HCT116 (cell line): ENCODE measurements at regions not wholly inside any gene's neighbourhood (a gene's known extent, or its start where the extent isn't known, plus 50 kb on each side); places are given as distances from the start of the nearest gene placed in this dataset.
"Not testable (repeated sequence)": the region's sequence is repeated elsewhere in the genome, so short reads cannot be mapped to it uniquely, and the experiment has no call there.

Source experiments
- ATAC-seq: fragments of 200-7000 bp; cut with Tn5 transposase; 2 replicates; pipeline ENCODE4 v1.9.1; 2020; ENCODE audit warnings: mild to moderate bottlenecking, moderate library complexity
- BruUV-seq: library from RNA; stranded (reverse); fragments of 400-500 nt; replicated peaks from 2 replicates; lab custom pipeline; 2021; lab: Mats Ljungman, UMichigan
- CTCF ChIA-PET: fragments of 300-600 bp; sonication (Branson Sonifier 250); formaldehyde crosslinking; loops from one replicate; lab custom pipeline; 2021; ENCODE audit warnings: antibody characterized with exemption; lab: Charles Lee
- POLR2A ChIA-PET: fragments of 300-600, 350-600 bp; sonication (Branson Sonifier 250); formaldehyde crosslinking; loops from one replicate; lab custom pipeline; 2021; ENCODE audit warnings: antibody characterized with exemption; lab: Charles Lee
- RAD21 ChIA-PET, 2 experiments: fragments of 300-600 bp; sonication (Branson Sonifier 250); formaldehyde crosslinking; loops; one replicate each; lab custom pipeline; 2023; ENCODE audit warnings: low total read pairs in 2 of 2; ENCODE audit not compliant: uncharacterized antibody in 2 of 2, unreplicated experiment in 2 of 2, low non-redundant PET in 1 of 2; lab: Charles Lee
- DNase-seq: peaks from one replicate; pipeline ENCODE4 v3.0.0-alpha.2; 2010; ENCODE audit warnings: low read depth, low spot score
- H2AFZ ChIP-seq: fragments of 200-600 bp; shearing (Covaris generic), sonication (generic); 2 replicates; pipeline ENCODE4 v1.6.1; 2017; ENCODE audit warnings: low read depth, mixed run types, mixed read lengths, antibody characterized with exemption, low read length; ENCODE audit not compliant: poor library complexity, severe bottlenecking
- H3K27ac ChIP-seq: 2 replicates; pipeline ENCODE4 v1.5.1; 2012; ENCODE audit warnings: low read depth, low read length
- H3K27me3 ChIP-seq: fragments of 200-600 bp; sonication (generic); 2 replicates; pipeline ENCODE4 v1.6.1; 2016; ENCODE audit warnings: mixed run types, low read length, mixed read lengths; ENCODE audit not compliant: insufficient read depth
- H3K36me3 ChIP-seq, 2 experiments: fragments of 200-500 bp in 1 of 2; fragments of 200-600 bp in 1 of 2; sonication (Bioruptor generic) in 1 of 2; sonication (generic) in 1 of 2; 2 replicates each; pipeline versions ENCODE4 v1.5.1 to v1.6.1; 2014 to 2016; ENCODE audit warnings: low read length in 2 of 2, inconsistent platforms in 1 of 2, mixed read lengths in 1 of 2, mixed run types in 1 of 2; ENCODE audit not compliant: insufficient read depth in 2 of 2, control insufficient read depth in 1 of 2
- H3K4me1 ChIP-seq, 2 experiments: fragments of 200-600 bp in 1 of 2; sonication (generic) in 1 of 2; 2 replicates each; pipeline versions ENCODE4 v1.5.1 to v1.6.1; 2012 to 2017; ENCODE audit warnings: low read length in 2 of 2, inconsistent platforms in 1 of 2, mild to moderate bottlenecking in 1 of 2, mixed read lengths in 1 of 2, mixed run types in 1 of 2, moderate library complexity in 1 of 2; ENCODE audit not compliant: insufficient read depth in 2 of 2, control insufficient read depth in 1 of 2
- H3K4me2 ChIP-seq: fragments of 200-600 bp; sonication (generic); 2 replicates; pipeline ENCODE4 v1.6.1; 2017; ENCODE audit warnings: mixed run types, low read length, mixed read lengths
- H3K4me3 ChIP-seq, 2 experiments: fragments of 200-600 bp in 1 of 2; sonication (generic) in 1 of 2; replicated peaks in 1 of 2; 2 replicates each; pipeline ENCODE4 v1.5.1; 2011 to 2016; ENCODE audit warnings: low read length in 2 of 2, control low read depth in 1 of 2, low read depth in 1 of 2, mild to moderate bottlenecking in 1 of 2, mixed read lengths in 1 of 2, mixed run types in 1 of 2
- H3K79me2 ChIP-seq: fragments of 200-600 bp; sonication (generic); 2 replicates; pipeline ENCODE4 v1.6.1; 2017; ENCODE audit warnings: mild to moderate bottlenecking, mixed run types, low read length, moderate library complexity, mixed read lengths; ENCODE audit not compliant: insufficient read depth
- H3K9ac ChIP-seq: fragments of 200-600 bp; sonication (generic); 2 replicates; pipeline ENCODE4 v1.6.1; 2016; ENCODE audit warnings: low read length, mixed read lengths
- H3K9me2 ChIP-seq: fragments of 200-600 bp; sonication (generic), shearing (Covaris generic); 2 replicates; pipeline ENCODE4 v1.6.1; 2017; ENCODE audit warnings: mixed run types, mild to moderate bottlenecking, moderate library complexity; ENCODE audit not compliant: insufficient read depth
- H3K9me3 ChIP-seq, 2 experiments: fragments of 200-500 bp in 1 of 2; fragments of 200-600 bp in 1 of 2; sonication (Bioruptor generic) in 1 of 2; sonication (generic) in 1 of 2; 2 replicates each; pipeline ENCODE4 v1.6.1; 2014 to 2017; ENCODE audit warnings: low read length in 2 of 2, mixed read lengths in 2 of 2, inconsistent platforms in 1 of 2, low read depth in 1 of 2, mild to moderate bottlenecking in 1 of 2, mixed run types in 1 of 2, moderate library complexity in 1 of 2; ENCODE audit not compliant: control insufficient read depth in 1 of 2, insufficient read depth in 1 of 2
- H4K20me1 ChIP-seq: fragments of 200-600 bp; sonication (generic), shearing (Covaris generic); 2 replicates; pipeline ENCODE4 v1.6.1; 2017; ENCODE audit warnings: mixed run types, mild to moderate bottlenecking, moderate library complexity; ENCODE audit not compliant: insufficient read depth
- CTCF ChIP-seq, 3 experiments: fragments of 200-600 bp in 1 of 3; sonication (generic) in 1 of 3; IDR thresholded peaks in 2 of 3; conservative IDR thresholded peaks in 1 of 3; 2 replicates each; pipeline ENCODE4 v1.5.1; 2012 to 2017; ENCODE audit warnings: low read depth in 2 of 3, low read length in 2 of 3, antibody characterized with exemption in 1 of 3, borderline replicate concordance in 1 of 3, control low read depth in 1 of 3, mild to moderate bottlenecking in 1 of 3, mixed read lengths in 1 of 3, mixed run types in 1 of 3, moderate library complexity in 1 of 3; ENCODE audit not compliant: insufficient read depth in 1 of 3
- EGR1 ChIP-seq: IDR thresholded peaks from 2 replicates; pipeline ENCODE4 v1.6.1; 2012; ENCODE audit warnings: low read depth
- FOSL1 ChIP-seq: IDR thresholded peaks from 2 replicates; pipeline ENCODE4 v1.6.1; 2012; ENCODE audit warnings: low read depth
- SIN3A ChIP-seq: IDR thresholded peaks from 2 replicates; pipeline ENCODE4 v1.6.1; 2012; ENCODE audit warnings: low read depth
- SRF ChIP-seq: IDR thresholded peaks from 2 replicates; pipeline ENCODE4 v1.6.1; 2012; ENCODE audit warnings: low read depth
- TCF7L2 ChIP-seq: IDR thresholded peaks from 2 replicates; pipeline ENCODE4 v1.7.0; 2011; ENCODE audit warnings: borderline replicate concordance, inconsistent platforms; ENCODE audit not compliant: insufficient read depth, insufficient read length; ENCODE audit errors: extremely low read depth
- ZBTB33 ChIP-seq: IDR thresholded peaks from 2 replicates; pipeline ENCODE4 v1.6.1; 2011; ENCODE audit warnings: mild to moderate bottlenecking, low read length, moderate library complexity; ENCODE audit not compliant: insufficient replicate concordance; ENCODE audit errors: extremely low read depth
- intact Hi-C: fragments of 100-400 bp; cut with micrococcal nuclease; formaldehyde crosslinking; loops from 2 replicates; pipeline ENCODE4 v1.10.0; 2022
- TF ChIP-seq, protein P1 (sequence below): IDR thresholded peaks from 2 replicates; pipeline ENCODE4 v1.6.1; 2012; ENCODE audit warnings: low read depth

DNA sequence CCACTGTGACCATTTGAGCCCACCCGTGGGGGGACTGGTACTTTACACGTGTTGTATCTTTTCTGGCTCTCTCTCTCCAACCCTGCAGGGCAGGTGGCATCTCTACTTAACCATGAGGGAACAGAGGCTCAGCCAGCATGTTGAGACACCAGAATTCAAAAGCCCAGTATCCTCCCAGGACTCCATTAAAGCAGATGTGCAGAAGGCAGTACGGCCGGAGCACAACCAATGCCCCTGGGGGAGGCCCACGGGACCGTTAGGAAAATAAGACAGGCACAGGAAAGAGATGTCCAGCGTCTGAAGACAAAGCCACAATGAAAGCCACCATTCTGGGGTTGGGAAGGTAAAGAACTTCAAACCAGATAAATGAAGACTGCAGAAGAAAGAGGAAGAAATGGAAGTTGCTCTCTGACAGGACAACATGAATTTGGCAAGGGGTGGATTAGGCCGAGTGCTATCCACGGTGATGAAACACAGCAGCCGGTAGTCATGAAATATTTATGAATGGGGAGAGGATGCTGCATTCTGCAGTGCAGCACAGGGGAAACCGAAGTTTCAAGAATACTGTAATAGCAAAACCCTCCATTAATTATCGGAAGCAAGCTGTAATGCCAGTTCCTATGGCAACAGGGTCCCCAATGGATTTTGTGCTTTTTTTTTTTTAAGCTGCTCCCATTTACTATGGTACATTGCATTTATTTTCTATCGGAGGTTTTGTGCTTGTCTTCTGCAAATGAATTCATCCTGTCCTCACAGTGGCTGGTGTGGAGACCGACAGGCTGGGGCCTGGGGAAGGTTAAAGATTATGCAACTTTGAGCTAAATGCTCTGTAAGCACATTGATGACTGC, 179.4 kb downstream of the NRN1 start:
- H3K27ac ChIP-seq = no peak overlapping the region
- H3K9me2 ChIP-seq = no peaks in the 10 kb centered on the region
- RAD21 ChIA-PET = no interaction called here
- no peak overlapping the region for H2AFZ ChIP-seq
- DNase-seq (no peak), ATAC-seq (no peak)
- intact Hi-C loops = no loop called here
- no peak for TF ChIP-seq CTCF (IDR thresholded peaks at IDR 0.05 in 2 of 3, conservative IDR thresholded peaks at IDR 0.05 in 1 of 3; ENCODE audit: borderline replicate concordance in 1 of 3, insufficient read depth in 1 of 3, low read depth in 2 of 3, low read length in 2 of 3)
- no peak for TF ChIP-seq EGR1
- TF ChIP-seq ZBTB33 = no peak
- TF ChIP-seq FOSL1 = no peak
- TF ChIP-seq SRF = no peak
- no peak for TF ChIP-seq SIN3A
- no peak for TF ChIP-seq TCF7L2
- TF ChIP-seq, protein P1, sequence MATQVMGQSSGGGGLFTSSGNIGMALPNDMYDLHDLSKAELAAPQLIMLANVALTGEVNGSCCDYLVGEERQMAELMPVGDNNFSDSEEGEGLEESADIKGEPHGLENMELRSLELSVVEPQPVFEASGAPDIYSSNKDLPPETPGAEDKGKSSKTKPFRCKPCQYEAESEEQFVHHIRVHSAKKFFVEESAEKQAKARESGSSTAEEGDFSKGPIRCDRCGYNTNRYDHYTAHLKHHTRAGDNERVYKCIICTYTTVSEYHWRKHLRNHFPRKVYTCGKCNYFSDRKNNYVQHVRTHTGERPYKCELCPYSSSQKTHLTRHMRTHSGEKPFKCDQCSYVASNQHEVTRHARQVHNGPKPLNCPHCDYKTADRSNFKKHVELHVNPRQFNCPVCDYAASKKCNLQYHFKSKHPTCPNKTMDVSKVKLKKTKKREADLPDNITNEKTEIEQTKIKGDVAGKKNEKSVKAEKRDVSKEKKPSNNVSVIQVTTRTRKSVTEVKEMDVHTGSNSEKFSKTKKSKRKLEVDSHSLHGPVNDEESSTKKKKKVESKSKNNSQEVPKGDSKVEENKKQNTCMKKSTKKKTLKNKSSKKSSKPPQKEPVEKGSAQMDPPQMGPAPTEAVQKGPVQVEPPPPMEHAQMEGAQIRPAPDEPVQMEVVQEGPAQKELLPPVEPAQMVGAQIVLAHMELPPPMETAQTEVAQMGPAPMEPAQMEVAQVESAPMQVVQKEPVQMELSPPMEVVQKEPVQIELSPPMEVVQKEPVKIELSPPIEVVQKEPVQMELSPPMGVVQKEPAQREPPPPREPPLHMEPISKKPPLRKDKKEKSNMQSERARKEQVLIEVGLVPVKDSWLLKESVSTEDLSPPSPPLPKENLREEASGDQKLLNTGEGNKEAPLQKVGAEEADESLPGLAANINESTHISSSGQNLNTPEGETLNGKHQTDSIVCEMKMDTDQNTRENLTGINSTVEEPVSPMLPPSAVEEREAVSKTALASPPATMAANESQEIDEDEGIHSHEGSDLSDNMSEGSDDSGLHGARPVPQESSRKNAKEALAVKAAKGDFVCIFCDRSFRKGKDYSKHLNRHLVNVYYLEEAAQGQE = no peak
- no peaks in the 10 kb centered on the region for H3K9me3 ChIP-seq
- no peak overlapping the region for H3K9ac ChIP-seq
- POLR2A ChIA-PET = no interaction called here
- H3K79me2 ChIP-seq = no peaks in the 10 kb centered on the region
- no peaks in the 10 kb centered on the region for H4K20me1 ChIP-seq
- no TSS peak for BruUV-seq
- H3K4me3 ChIP-seq = no peak overlapping the region
- no peak overlapping the region for H3K4me2 ChIP-seq
- H3K27me3 ChIP-seq = no peaks in the 10 kb centered on the region
- CTCF ChIA-PET = no interaction called here
- no peaks in the 10 kb centered on the region for H3K4me1 ChIP-seq
- H3K36me3 ChIP-seq = no peaks in the 10 kb centered on the region

GRCh38 chr6:5824382-5824983, 182.2 kb downstream of the NRN1 start:
- H4K20me1 ChIP-seq, intact Hi-C loops, DNase-seq, H3K4me3 ChIP-seq, H3K9ac ChIP-seq, H3K36me3 ChIP-seq, BruUV-seq, H3K79me2 ChIP-seq, H3K9me2 ChIP-seq, H3K4me2 ChIP-seq, H2AFZ ChIP-seq, CTCF ChIA-PET, POLR2A ChIA-PET, RAD21 ChIA-PET, H3K9me3 ChIP-seq, H3K27ac ChIP-seq, H3K27me3 ChIP-seq, ATAC-seq, H3K4me1 ChIP-seq: not testable (repeated sequence)
